Lower leg skin (tissue), 3 donors: ENCODE measurements at regions not wholly inside any gene's neighbourhood (a gene's known extent, or its start where the extent isn't known, plus 50 kb on each side); places are given as distances from the start of the nearest gene placed in this dataset.

ENCODE experiments used
- POLR2A ChIP-seq, 2 donors: fragments of 450-650 bp; IDR thresholded peaks; one replicate each; pipeline ENCODE4 v1.6.1; 2016 to 2017; ENCODE audit warnings: antibody characterized with exemption in 2 of 2, mild to moderate bottlenecking in 1 of 2, moderate library complexity in 1 of 2
- TF ChIP-seq, protein P1 (sequence below), 3 donors: fragments of 450-650 bp; IDR thresholded peaks; one replicate each; pipeline ENCODE4 v1.5.1; 2016; ENCODE audit warnings: antibody characterized with exemption in 3 of 3, mild to moderate bottlenecking in 3 of 3, moderate library complexity in 2 of 3

DNA sequence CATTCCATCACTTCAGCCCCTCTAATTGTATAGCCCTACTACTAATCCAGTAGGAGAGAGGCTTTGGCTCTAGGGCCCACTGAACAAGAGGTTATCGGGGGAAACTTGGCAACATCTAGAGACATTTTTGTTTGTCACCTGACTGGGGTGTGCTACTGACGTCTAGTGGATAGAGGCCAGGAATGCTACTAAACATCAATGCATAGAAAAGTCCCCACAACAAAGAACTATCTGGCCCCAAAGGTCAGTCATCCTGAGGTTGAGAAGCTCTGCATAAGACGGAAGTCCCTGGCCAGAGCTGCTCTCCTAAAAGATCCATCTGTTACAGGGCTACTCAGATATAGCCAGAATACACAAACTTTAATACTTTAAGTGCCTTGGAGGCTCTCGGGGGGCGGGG lies 570.6 kb upstream of the KLF4 start:
- TF ChIP-seq, protein P1, sequence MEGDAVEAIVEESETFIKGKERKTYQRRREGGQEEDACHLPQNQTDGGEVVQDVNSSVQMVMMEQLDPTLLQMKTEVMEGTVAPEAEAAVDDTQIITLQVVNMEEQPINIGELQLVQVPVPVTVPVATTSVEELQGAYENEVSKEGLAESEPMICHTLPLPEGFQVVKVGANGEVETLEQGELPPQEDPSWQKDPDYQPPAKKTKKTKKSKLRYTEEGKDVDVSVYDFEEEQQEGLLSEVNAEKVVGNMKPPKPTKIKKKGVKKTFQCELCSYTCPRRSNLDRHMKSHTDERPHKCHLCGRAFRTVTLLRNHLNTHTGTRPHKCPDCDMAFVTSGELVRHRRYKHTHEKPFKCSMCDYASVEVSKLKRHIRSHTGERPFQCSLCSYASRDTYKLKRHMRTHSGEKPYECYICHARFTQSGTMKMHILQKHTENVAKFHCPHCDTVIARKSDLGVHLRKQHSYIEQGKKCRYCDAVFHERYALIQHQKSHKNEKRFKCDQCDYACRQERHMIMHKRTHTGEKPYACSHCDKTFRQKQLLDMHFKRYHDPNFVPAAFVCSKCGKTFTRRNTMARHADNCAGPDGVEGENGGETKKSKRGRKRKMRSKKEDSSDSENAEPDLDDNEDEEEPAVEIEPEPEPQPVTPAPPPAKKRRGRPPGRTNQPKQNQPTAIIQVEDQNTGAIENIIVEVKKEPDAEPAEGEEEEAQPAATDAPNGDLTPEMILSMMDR (IDR thresholded peaks at IDR 0.05) = no peak
- no peak for TF ChIP-seq POLR2A (IDR thresholded peaks at IDR 0.05)
